GM10266 (cell line): ENCODE measurements at regions not wholly inside any gene's neighbourhood (a gene's known extent, or its start where the extent isn't known, plus 50 kb on each side); places are given as distances from the start of the nearest gene placed in this dataset.

ENCODE experiments used
- DNase-seq: peaks from one replicate; pipeline ENCODE4 v3.0.0; 2012; ENCODE audit errors: extremely low spot score
- CTCF ChIP-seq: IDR thresholded peaks from 2 replicates; pipeline ENCODE4 v1.5.1; 2012; ENCODE audit warnings: mild to moderate bottlenecking, low read depth; ENCODE audit not compliant: control insufficient read depth, insufficient read depth; ENCODE audit errors: missing control alignments

DNA sequence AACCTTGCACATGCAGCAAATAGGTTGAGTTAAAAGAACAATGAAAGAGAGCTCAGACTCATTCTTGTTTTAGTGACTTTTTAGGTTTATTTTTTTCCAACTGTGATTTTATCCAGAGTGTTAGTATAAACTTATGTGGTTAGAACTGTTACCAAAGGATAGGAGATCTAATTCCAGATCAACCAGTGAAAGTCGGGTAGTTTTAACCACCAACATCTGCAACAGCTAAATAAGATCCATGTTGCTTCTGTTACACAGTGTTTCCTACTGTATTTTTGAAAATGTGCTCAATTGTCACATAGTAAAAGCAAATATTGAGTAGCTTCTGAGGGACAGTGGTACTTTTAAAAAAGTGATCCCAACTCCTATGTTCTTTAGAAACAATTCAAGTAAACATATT is 53.9 kb upstream of the ARGLU1 start:
- DNase-seq, result no peak
- no peak for TF ChIP-seq CTCF

DNA sequence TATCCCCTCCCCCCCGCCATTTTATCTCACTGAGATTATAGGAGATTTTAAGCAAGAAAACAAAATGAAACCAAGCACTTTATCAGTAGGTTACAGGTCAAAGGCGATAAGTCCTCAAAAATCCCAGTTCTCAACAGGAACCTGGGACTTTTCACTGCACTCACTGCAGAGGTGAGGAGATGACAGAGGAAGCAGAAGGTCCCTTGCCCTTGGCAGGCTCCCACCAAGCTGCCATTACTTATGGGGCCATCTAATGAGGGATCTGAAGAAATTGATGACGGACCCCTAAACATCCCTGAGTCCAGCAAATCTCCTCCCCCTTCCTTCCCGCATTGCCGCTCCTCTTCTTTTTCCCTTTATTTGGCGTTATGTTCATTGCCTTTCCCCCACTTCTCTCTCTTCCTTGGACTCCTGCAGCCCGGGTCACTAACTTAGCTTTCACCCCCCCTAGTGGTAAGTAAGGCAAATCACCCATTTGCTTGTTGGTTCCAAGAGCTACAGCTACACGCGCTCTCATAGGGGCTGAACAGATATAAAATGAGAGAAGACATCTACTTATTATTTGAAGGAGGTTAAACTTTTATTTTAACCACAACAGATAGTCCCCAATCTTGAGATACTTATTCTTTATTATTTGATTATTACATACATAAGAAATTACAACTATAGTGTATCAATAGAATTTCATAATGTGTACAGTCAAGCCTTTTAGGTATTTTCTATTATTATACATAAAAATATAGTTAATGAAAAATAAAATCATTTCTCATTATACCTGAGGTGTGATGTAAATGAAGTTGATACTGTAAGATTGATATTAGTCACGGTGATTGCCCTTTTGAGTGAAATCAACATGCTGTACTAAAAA is 52.0 kb upstream of the ARGLU1 start:
- peak; percentile 61 for DNase-seq
- TF ChIP-seq CTCF, result peak; percentile 78
